ENCODE measurements at regions not wholly inside any gene's neighbourhood (a gene's known extent, or its start where the extent isn't known, plus 50 kb on each side); places are given as distances from the start of the nearest gene placed in this dataset.
"Not testable (repeated sequence)": the region's sequence is repeated elsewhere in the genome, so short reads cannot be mapped to it uniquely, and the experiment has no call there.

DNA sequence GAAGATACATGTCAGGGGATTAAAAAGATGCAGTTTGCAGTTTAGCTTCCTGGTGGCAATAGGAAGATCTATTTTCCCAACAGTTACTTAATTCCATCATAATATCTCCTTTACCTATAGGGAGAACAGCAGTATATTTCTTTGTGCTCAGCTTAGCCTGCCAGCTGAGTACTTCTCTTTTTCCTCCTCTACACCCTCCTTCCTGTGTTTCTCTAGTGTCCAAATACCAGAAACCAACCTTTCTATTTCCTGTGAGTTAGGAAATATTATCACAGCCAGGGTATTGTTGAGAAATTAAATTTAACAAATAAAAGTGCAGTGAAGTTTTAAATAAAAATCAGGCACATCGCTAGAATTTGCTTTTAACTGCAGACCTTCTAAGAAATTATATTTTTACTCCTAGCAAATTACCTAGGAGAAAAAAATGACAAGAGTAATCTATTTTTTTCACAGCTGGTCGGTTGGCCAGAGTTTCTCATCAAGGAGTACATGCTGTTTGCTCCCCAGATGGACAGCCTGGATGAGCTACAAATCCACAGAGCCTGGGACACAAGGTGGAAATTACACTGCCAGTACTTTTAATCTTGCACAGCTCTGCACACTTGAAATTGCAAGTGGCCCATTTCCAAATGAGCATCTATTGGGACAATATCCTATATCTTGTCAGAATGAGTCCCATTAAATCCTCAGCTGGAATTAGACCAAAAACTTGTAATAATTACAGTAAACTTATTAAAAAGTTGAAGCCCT is 185.2 kb upstream of the CFAP20DC start:
- H3K27me3 Mint-ChIP-seq: peaks cover 0 to 3% of the 10 kb centered on the region in 2 donors
- Histone ChIP-seq H3K4me3 (ENCODE audit: control insufficient read depth in 1 of 2, extremely low read depth in 1 of 2, low read length in 1 of 2) (no peak overlapping the region), H3K4me1 (ENCODE audit: control insufficient read depth in 1 of 2, extremely low read depth in 1 of 2, insufficient read depth in 2 of 2, low read length in 2 of 2) (peaks cover 0 to 8% of the 10 kb centered on the region in 2 experiments), H3K36me3 (ENCODE audit: control insufficient read depth in 2 of 2, extremely low read depth in 1 of 2, insufficient read depth in 1 of 2, low read length in 1 of 2) (no peaks in the 10 kb centered on the region), H3K27me3 (replicated peaks in 1 of 2; ENCODE audit: control insufficient read depth in 2 of 2, extremely low read depth in 1 of 2, insufficient read depth in 2 of 2, low read length in 1 of 2) (no peaks in the 10 kb centered on the region), H3K27ac (ENCODE audit: low read length) (no peak overlapping the region), H3K9me3 (no peaks in the 10 kb centered on the region)
- DNase-seq (no peak), ATAC-seq (replicated peaks in 1 of 4) (no peak)
- 80% methylated on average over 1 of the region's 2 CpGs for WGBS (ENCODE audit: insufficient coverage)
- no peak overlapping the region for H3K27ac Mint-ChIP-seq
- peaks cover 8% of the 10 kb centered on the region for H3K36me3 Mint-ChIP-seq
- peaks cover 0 to 22% (median 11%) of the 10 kb centered on the region in 3 donors for H3K9me3 Mint-ChIP-seq
- ChIA-PET CTCF (no interaction called here), POLR2A (interaction anchor here in 1 of 2 donors (0.6 kb wide), 1 partner anchor 1758 kb away, joined by 3 read pairs; no protein-coding TSS in a partner anchor)
- H3K4me3 Mint-ChIP-seq: no peak overlapping the region
- H3K4me1 Mint-ChIP-seq: peaks cover 0 to 15% (median 14%) of the 10 kb centered on the region in 3 donors

DNA sequence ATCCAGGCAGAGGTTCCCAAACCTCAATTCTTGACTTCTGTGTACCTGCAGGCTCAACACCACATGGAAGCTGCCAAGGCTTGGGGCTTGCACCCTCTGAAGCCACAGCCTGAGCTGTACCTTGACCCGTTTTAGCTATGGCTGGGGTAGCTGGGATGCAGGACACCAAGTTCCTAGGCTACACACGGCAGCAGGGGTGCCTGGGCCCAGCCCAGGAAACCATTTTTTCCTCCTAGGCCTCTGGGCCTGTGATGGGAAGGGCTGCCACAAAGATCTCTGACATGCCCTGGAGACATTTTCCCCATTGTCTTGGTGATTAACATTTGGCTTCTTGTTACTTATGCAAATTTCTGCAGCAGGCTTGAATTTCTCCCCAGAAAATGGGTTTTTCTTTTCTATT is 180.6 kb upstream of the CFAP20DC start:
- H3K27ac ChIP-seq (ENCODE audit: low read length); DNase-seq; H3K4me3 ChIP-seq (ENCODE audit: control insufficient read depth in 1 of 2, extremely low read depth in 1 of 2, low read length in 1 of 2); POLR2A ChIA-PET; H3K4me1 Mint-ChIP-seq; CTCF ChIA-PET; H3K4me1 ChIP-seq (ENCODE audit: control insufficient read depth in 1 of 2, extremely low read depth in 1 of 2, insufficient read depth in 2 of 2, low read length in 2 of 2); H3K36me3 ChIP-seq (ENCODE audit: control insufficient read depth in 2 of 2, extremely low read depth in 1 of 2, insufficient read depth in 1 of 2, low read length in 1 of 2); H3K9me3 ChIP-seq; H3K27ac Mint-ChIP-seq; ATAC-seq (replicated peaks in 1 of 4); H3K27me3 ChIP-seq (replicated peaks in 1 of 2; ENCODE audit: control insufficient read depth in 2 of 2, extremely low read depth in 1 of 2, insufficient read depth in 2 of 2, low read length in 1 of 2); H3K27me3 Mint-ChIP-seq; H3K4me3 Mint-ChIP-seq: not testable (repeated sequence)
- Mint-ChIP-seq H3K36me3 (peaks cover 15% of the 10 kb centered on the region), H3K9me3 (peaks cover 0 to 28% (median 17%) of the 10 kb centered on the region in 3 donors)
- 69% methylated on average over 2 of the region's 2 CpGs for WGBS (ENCODE audit: insufficient coverage)

DNA sequence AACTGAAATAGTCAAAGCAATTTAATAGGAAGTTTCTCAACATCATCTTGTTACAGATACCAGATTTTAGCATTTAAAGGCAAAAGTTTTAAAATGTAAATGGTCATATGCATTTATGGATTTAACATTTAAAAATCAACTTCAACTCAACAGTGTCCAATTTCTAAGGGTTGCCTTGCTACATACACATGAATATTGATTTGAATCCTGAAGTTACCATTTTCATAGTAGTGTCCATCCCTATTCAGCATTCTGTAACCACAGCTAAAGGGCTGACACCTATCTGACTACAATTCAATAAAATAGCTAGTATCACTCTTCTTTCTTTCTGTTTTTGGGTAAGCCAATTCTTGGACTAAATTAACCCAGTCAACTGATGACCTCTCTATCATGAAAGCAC is 164.0 kb upstream of the CFAP20DC start:
- Histone ChIP-seq H3K27me3 (replicated peaks in 1 of 2; ENCODE audit: control insufficient read depth in 2 of 2, extremely low read depth in 1 of 2, insufficient read depth in 2 of 2, low read length in 1 of 2) (no peaks in the 10 kb centered on the region), H3K9me3 (no peaks in the 10 kb centered on the region), H3K36me3 (ENCODE audit: control insufficient read depth in 2 of 2, extremely low read depth in 1 of 2, insufficient read depth in 1 of 2, low read length in 1 of 2) (no peaks in the 10 kb centered on the region), H3K4me1 (ENCODE audit: control insufficient read depth in 1 of 2, extremely low read depth in 1 of 2, insufficient read depth in 2 of 2, low read length in 2 of 2) (peaks cover 0 to 2% of the 10 kb centered on the region in 2 experiments), H3K4me3 (ENCODE audit: control insufficient read depth in 1 of 2, extremely low read depth in 1 of 2, low read length in 1 of 2) (no peak overlapping the region), H3K27ac (ENCODE audit: low read length) (no peak overlapping the region)
- POLR2A ChIA-PET: no interaction called here
- Mint-ChIP-seq H3K36me3 (no peaks in the 10 kb centered on the region), H3K4me1 (peaks cover 0 to 2% (median 0%) of the 10 kb centered on the region in 3 donors), H3K27me3 (no peaks in the 10 kb centered on the region), H3K9me3 (no peaks in the 10 kb centered on the region), H3K4me3 (no peak overlapping the region), H3K27ac (no peak overlapping the region)
- DNase-seq (no peak), ATAC-seq (replicated peaks in 1 of 4) (no peak)
- CTCF ChIA-PET: interaction anchor here in 1 of 2 donors (0.7 kb wide), 1 partner anchor 644 kb away, joined by 3 read pairs; no protein-coding TSS in a partner anchor

DNA sequence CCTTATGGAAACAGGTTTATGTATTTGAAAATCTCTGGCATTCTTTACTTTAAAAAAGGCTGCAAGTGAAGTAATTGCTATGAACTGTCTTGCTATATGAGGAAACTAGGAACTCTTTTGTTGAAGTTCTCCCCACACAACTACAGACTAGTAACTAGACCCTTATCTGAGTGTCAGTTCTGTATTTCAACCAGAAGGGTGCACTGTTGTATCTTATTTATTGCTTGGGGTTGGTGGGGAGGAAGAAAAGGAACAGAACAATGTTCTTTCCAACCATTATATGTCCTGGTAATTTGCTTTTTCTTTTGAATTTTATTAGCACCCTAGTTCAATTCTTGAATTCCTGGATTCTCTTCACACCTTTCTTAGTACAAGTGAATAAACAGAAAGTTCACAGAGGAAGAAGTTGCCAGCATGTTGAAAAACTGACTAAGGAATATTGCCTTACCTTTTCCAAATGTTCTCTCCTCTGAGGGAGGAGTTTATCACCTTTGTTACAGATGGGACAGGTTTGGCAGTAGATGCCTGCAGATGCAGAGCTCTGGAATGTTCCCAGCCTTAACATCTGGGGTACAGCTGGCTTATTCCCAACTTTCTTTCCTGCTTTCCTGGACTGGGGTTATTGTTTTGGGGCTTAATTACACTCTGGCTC is 162.4 kb upstream of the CFAP20DC start:
- Mint-ChIP-seq H3K4me3 (no peak overlapping the region), H3K27ac (no peak overlapping the region), H3K4me1 (peaks cover 0 to 2% (median 0%) of the 10 kb centered on the region in 3 donors), H3K9me3 (no peaks in the 10 kb centered on the region), H3K36me3 (no peaks in the 10 kb centered on the region), H3K27me3 (peaks cover 5 to 6% of the 10 kb centered on the region in 2 donors)
- peak; percentile 34 to 71 (median 58) for ATAC-seq (replicated peaks in 1 of 4)
- H3K9me3 ChIP-seq: no peaks in the 10 kb centered on the region
- no peak overlapping the region for H3K27ac ChIP-seq (ENCODE audit: low read length)
- ChIA-PET CTCF (interaction anchor here (0.6 to 2.5 kb wide), 6 partner anchors 16 to 646 kb away, joined by 3 to 10 read pairs (median 3); no protein-coding TSS in a partner anchor), POLR2A (no interaction called here)
- H3K27me3 ChIP-seq (replicated peaks in 1 of 2; ENCODE audit: control insufficient read depth in 2 of 2, extremely low read depth in 1 of 2, insufficient read depth in 2 of 2, low read length in 1 of 2): no peaks in the 10 kb centered on the region
- H3K4me3 ChIP-seq (ENCODE audit: control insufficient read depth in 1 of 2, extremely low read depth in 1 of 2, low read length in 1 of 2): no peak overlapping the region
- H3K36me3 ChIP-seq (ENCODE audit: control insufficient read depth in 2 of 2, extremely low read depth in 1 of 2, insufficient read depth in 1 of 2, low read length in 1 of 2): no peaks in the 10 kb centered on the region
- peak in 3 of 35 experiments; percentile 16 to 63 (median 21) for DNase-seq
- peaks cover 0 to 2% of the 10 kb centered on the region in 2 experiments for H3K4me1 ChIP-seq (ENCODE audit: control insufficient read depth in 1 of 2, extremely low read depth in 1 of 2, insufficient read depth in 2 of 2, low read length in 2 of 2)

DNA sequence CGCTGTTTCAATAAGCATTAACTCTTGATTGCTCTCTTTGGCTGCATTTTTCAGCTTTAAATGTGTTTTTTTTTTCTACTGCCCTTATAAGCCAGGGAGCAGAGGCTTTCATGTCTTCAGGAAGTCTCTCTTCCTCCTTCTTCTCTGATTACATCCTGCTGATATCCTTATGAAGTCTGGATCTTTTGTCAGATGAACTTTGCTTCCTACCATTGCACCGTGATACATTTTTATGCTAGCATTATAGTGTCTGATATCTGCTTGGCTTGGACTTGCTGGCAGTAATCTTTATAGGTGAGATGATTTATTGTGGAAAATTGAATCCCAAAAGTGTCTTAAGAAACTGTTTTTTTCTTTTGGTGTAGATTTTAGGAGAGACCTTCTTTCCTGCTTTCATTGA is 160.4 kb upstream of the CFAP20DC start:
- H3K4me1 ChIP-seq (ENCODE audit: control insufficient read depth in 1 of 2, extremely low read depth in 1 of 2, insufficient read depth in 2 of 2, low read length in 2 of 2): peaks cover 0 to 2% of the 10 kb centered on the region in 2 experiments
- no peak overlapping the region for H3K27ac ChIP-seq (ENCODE audit: low read length)
- Mint-ChIP-seq H3K4me3 (no peak overlapping the region), H3K36me3 (no peaks in the 10 kb centered on the region), H3K9me3 (no peaks in the 10 kb centered on the region), H3K4me1 (peaks cover 0 to 5% (median 2%) of the 10 kb centered on the region in 3 donors), H3K27ac (no peak overlapping the region), H3K27me3 (peaks cover 10 to 11% of the 10 kb centered on the region in 2 donors)
- ChIA-PET POLR2A (no interaction called here), CTCF (no interaction called here)
- DNase-seq: no peak
- WGBS (ENCODE audit: insufficient coverage): no CpG with 5 or more reads among the region's 2 CpGs
- no peaks in the 10 kb centered on the region for H3K36me3 ChIP-seq (ENCODE audit: control insufficient read depth in 2 of 2, extremely low read depth in 1 of 2, insufficient read depth in 1 of 2, low read length in 1 of 2)
- no peak for ATAC-seq (replicated peaks in 1 of 4)
- H3K4me3 ChIP-seq (ENCODE audit: control insufficient read depth in 1 of 2, extremely low read depth in 1 of 2, low read length in 1 of 2): no peak overlapping the region
- H3K9me3 ChIP-seq: no peaks in the 10 kb centered on the region
- no peaks in the 10 kb centered on the region for H3K27me3 ChIP-seq (replicated peaks in 1 of 2; ENCODE audit: control insufficient read depth in 2 of 2, extremely low read depth in 1 of 2, insufficient read depth in 2 of 2, low read length in 1 of 2)

DNA sequence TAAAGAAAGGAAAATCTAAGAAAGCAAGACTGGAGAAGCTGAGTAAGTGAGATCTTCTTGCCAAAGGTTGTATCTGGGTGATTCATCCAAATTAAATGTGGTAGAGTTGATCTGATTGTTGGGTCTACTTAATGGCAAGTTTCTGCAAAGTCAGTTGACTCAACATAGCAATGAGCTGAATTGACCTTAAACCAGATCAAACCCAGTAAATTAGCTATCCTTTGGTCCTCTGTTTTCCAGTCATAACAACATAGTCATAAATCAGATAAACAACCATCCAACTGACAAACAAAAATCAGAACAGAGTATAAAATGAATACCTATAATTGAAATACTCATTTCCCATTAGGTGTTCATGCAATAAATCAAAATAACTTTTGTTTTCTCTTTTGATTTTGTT is 142.6 kb upstream of the CFAP20DC start:
- no peak for ATAC-seq (replicated peaks in 1 of 4)
- no peak for DNase-seq
- no peaks in the 10 kb centered on the region for H3K4me1 Mint-ChIP-seq
- no peaks in the 10 kb centered on the region for H3K4me1 ChIP-seq (ENCODE audit: control insufficient read depth in 1 of 2, extremely low read depth in 1 of 2, insufficient read depth in 2 of 2, low read length in 2 of 2)
- H3K27ac ChIP-seq (ENCODE audit: low read length): no peak overlapping the region
- H3K9me3 ChIP-seq: no peaks in the 10 kb centered on the region
- no peaks in the 10 kb centered on the region for H3K9me3 Mint-ChIP-seq
- ChIA-PET POLR2A (interaction anchor here in 1 of 2 donors (0.6 kb wide), 1 partner anchor 86 kb away, joined by 6 read pairs; no protein-coding TSS in a partner anchor), CTCF (interaction anchor here in 1 of 2 donors (0.6 kb wide), 1 partner anchor 573 kb away, joined by 3 read pairs; no protein-coding TSS in a partner anchor)
- H3K36me3 ChIP-seq (ENCODE audit: control insufficient read depth in 2 of 2, extremely low read depth in 1 of 2, insufficient read depth in 1 of 2, low read length in 1 of 2): no peaks in the 10 kb centered on the region
- no peaks in the 10 kb centered on the region for H3K36me3 Mint-ChIP-seq
- peaks cover 0 to 2% of the 10 kb centered on the region in 2 experiments for H3K27me3 ChIP-seq (replicated peaks in 1 of 2; ENCODE audit: control insufficient read depth in 2 of 2, extremely low read depth in 1 of 2, insufficient read depth in 2 of 2, low read length in 1 of 2)
- peaks cover 0 to 6% of the 10 kb centered on the region in 2 donors for H3K27me3 Mint-ChIP-seq
- no peak overlapping the region for H3K27ac Mint-ChIP-seq
- no peak overlapping the region for H3K4me3 Mint-ChIP-seq
- H3K4me3 ChIP-seq (ENCODE audit: control insufficient read depth in 1 of 2, extremely low read depth in 1 of 2, low read length in 1 of 2): no peak overlapping the region
